ENCODE measurements at regions not wholly inside any gene's neighbourhood (a gene's known extent, or its start where the extent isn't known, plus 50 kb on each side); places are given as distances from the start of the nearest gene placed in this dataset.

DNA sequence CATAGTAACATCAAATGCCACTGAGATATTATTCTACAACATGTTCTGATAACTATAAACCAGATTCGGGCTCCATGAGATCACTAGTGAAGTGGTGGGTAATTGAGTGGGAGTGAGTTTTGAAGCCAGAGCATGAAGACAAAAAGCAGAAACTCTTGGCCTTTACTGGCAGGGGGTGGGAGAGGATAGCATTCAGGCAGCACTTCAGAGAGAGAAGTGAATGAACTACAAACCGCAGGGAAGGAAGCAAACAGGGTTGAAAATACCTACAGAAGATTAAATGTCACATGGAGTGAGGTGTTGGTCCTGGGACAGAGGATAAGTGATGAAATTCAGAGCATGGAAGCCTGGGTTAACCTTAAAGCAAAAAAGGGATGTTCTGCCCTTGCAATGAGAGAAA, 250.0 kb downstream of the EPM2A start:
- H3K27me3 Mint-ChIP-seq = no peaks in the 10 kb centered on the region

DNA sequence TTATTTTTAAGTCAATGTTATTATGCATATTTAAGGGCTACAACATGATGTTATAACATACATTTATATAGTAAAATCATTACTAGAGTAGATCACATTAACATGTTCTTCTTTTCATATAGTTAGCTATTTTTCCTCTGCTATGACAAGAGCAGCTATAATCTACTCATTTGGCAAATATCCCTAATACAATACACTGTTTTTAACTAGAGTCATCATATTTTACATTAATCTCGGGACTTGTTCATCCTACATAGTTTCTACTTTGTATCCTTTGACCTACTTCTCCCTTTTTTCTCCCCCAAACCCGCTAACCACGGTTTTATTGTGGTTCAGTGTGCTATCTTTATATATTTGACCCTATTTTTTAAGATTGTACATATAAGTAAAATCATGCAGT, 249.0 kb downstream of the EPM2A start:
- Mint-ChIP-seq H3K27me3 (no peaks in the 10 kb centered on the region), H3K4me1 (no peaks in the 10 kb centered on the region), H3K9me3 (peaks cover 2 to 10% (median 6%) of the 10 kb centered on the region in 7 donors), H3K4me3 (no peak overlapping the region), H3K36me3 (no peaks in the 10 kb centered on the region), H3K27ac (no peak overlapping the region)
- ATAC-seq (ENCODE audit: low read depth in 2 of 2) = no peak
- DNase-seq = no peak

More for the DNA sequence above, 250.0 kb downstream of the EPM2A start:
- ATAC-seq (ENCODE audit: low read depth in 2 of 2) (no peak), DNase-seq (no peak)
- Mint-ChIP-seq H3K36me3 (no peaks in the 10 kb centered on the region), H3K27ac (no peak overlapping the region), H3K4me3 (no peak overlapping the region), H3K9me3 (peaks cover 2 to 14% (median 5%) of the 10 kb centered on the region in 7 donors), H3K4me1 (no peaks in the 10 kb centered on the region)

- Mint-ChIP-seq H3K4me3 (no peak overlapping the region), H3K36me3 (no peaks in the 10 kb centered on the region), H3K4me1 (no peaks in the 10 kb centered on the region), H3K27me3 (no peaks in the 10 kb centered on the region), H3K27ac (no peak overlapping the region), H3K9me3 (peaks cover 4 to 22% (median 17%) of the 10 kb centered on the region in 7 donors)
- ATAC-seq (ENCODE audit: low read depth in 2 of 2) (no peak), DNase-seq (no peak)
Measured at GRCh38 chr6:145489583-145489982, 245.7 kb downstream of the EPM2A start.

DNA sequence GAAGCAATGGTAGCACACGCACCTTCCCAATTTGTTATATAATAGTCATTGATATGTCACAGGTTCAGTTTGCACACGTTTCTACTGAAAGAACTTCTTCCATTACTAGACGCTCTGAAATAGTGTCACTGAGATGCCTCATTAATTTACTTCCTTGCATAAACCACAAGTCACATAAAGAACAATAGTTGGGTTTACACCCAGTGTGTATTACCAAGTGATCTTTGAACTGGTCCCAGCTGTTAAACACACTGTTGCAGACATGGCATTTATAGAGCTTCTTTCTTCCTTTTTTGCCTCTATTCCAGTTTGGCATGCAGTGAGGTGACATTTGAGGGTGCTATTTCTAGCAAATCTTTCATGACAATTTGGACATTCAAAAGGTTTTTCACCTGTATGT, 245.3 kb downstream of the EPM2A start:
- Mint-ChIP-seq H3K4me1 (no peaks in the 10 kb centered on the region), H3K4me3 (no peak overlapping the region), H3K27ac (no peak overlapping the region), H3K9me3 (peaks cover 4 to 25% (median 16%) of the 10 kb centered on the region in 7 donors), H3K27me3 (no peaks in the 10 kb centered on the region), H3K36me3 (no peaks in the 10 kb centered on the region)
- no peak for DNase-seq
- ATAC-seq (ENCODE audit: low read depth in 2 of 2) = no peak

DNA sequence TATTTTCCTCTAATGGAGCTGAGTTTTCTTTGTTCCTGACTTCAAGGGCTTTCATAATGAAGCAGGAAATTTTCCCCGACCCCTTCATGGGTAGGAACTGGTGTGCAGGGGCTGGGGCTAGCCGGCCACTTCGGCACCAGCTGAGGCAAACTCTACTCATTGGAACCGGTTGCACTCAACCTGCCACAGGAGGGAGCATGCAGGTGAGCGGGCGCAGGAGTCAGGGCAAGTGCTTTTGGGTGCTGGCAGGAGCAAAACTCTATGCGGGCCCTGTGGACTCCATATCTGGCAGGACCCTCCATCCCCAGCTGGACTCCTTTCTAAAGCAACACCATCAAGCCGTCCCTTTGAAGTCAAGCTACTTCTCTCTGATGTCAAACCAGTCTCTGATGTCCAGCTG, 244.2 kb downstream of the EPM2A start:
- ATAC-seq (ENCODE audit: low read depth in 2 of 2) = no peak
- Mint-ChIP-seq H3K9me3 (peaks cover 3 to 28% (median 16%) of the 10 kb centered on the region in 7 donors), H3K27ac (no peak overlapping the region), H3K4me1 (no peaks in the 10 kb centered on the region), H3K27me3 (no peaks in the 10 kb centered on the region), H3K36me3 (no peaks in the 10 kb centered on the region), H3K4me3 (no peak overlapping the region)
- no peak for DNase-seq

DNA sequence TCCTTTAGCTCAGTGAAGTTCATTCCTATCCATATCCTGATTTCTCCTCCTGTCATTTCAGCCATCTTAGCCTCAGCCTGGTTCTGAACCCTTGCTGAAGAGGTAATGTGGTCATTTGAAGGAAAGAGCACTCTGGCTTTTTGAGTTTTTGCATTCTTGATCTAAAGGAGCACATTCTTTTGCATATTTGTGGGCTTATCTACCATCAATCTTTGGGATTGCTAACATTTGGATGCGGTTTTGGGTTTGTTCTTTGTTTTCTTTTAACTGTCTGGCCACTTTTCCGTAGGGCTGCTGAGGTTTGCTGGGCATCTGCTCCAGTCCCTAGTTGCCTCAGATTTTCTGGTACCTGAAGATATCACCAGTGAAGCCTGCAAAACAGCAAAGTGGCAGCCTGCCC, 238.3 kb downstream of the EPM2A start:
- ATAC-seq (ENCODE audit: low read depth in 2 of 2) (no peak), DNase-seq (no peak)
- Mint-ChIP-seq H3K4me3 (no peak overlapping the region), H3K36me3 (no peaks in the 10 kb centered on the region), H3K9me3 (peaks cover 10 to 33% (median 19%) of the 10 kb centered on the region in 7 donors), H3K27me3 (peaks cover 0 to 9% (median 0%) of the 10 kb centered on the region in 3 donors), H3K4me1 (no peaks in the 10 kb centered on the region), H3K27ac (no peak overlapping the region)

DNA sequence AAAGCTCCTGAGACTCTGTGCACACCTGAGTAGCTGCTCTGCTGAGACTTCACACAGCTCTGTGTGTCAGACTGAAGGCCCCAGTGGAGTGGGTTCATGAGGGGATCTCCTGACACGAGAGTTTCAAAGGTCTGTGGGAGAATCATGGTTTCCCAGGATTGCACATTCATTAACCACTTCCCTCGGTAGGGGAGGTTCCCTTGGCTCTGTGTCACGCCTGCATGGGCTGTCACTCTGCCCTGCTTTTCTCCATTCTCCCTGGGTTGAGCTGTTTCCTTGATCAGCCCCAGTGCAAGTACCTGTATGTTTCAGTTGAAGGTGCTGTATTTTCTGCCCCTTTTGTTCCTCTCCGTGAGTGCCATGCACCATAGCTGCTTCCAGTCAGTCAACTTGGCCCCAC, 236.9 kb downstream of the EPM2A start:
- ATAC-seq (ENCODE audit: low read depth in 2 of 2) (no peak), DNase-seq (no peak)
- Mint-ChIP-seq H3K4me1 (no peaks in the 10 kb centered on the region), H3K27me3 (peaks cover 0 to 9% (median 0%) of the 10 kb centered on the region in 3 donors), H3K27ac (no peak overlapping the region), H3K9me3 (peaks cover 8 to 27% (median 13%) of the 10 kb centered on the region in 7 donors), H3K4me3 (no peak overlapping the region), H3K36me3 (no peaks in the 10 kb centered on the region)

DNA sequence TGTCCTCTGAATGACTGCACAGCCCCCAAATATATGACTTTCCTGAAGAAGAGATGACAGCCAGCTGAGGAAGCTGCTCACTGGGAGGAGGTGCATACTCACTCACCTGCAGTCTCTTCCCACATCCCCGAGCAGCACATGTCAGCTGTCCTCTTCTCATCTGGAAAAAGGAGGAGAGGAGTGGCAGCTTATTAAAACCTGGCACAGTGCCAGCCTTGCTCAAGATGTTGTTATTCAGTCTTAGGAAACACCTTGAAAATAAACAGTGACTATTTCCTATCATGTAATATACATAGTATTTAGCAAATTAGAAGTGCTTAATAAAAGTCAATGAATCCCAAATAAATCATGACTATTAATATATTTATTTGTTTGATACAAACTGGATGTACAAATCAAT, 232.9 kb downstream of the EPM2A start:
- H3K27ac Mint-ChIP-seq = no peak overlapping the region
- no peak for DNase-seq
- H3K27me3 Mint-ChIP-seq = peaks cover 0 to 9% (median 0%) of the 10 kb centered on the region in 3 donors
- peaks cover 0 to 5% of the 10 kb centered on the region in 2 donors for H3K36me3 Mint-ChIP-seq
- H3K4me3 Mint-ChIP-seq = no peak overlapping the region
- H3K9me3 Mint-ChIP-seq = peaks cover 0 to 12% (median 7%) of the 10 kb centered on the region in 7 donors
- no peaks in the 10 kb centered on the region for H3K4me1 Mint-ChIP-seq
- no peak for ATAC-seq (ENCODE audit: low read depth in 2 of 2)

- peaks cover 13 to 47% (median 26%) of the 10 kb centered on the region in 7 donors for H3K9me3 Mint-ChIP-seq
- H3K27me3 Mint-ChIP-seq = peaks cover 0 to 6% (median 0%) of the 10 kb centered on the region in 3 donors
- no peaks in the 10 kb centered on the region for H3K4me1 Mint-ChIP-seq
- no peak overlapping the region for H3K4me3 Mint-ChIP-seq
- H3K36me3 Mint-ChIP-seq = peaks cover 0 to 19% of the 10 kb centered on the region in 2 donors
- no peak overlapping the region for H3K27ac Mint-ChIP-seq
- DNase-seq (no peak), ATAC-seq (ENCODE audit: low read depth in 2 of 2) (no peak)
Measured at GRCh38 chr6:145506136-145506535, 229.2 kb downstream of the EPM2A start.

DNA sequence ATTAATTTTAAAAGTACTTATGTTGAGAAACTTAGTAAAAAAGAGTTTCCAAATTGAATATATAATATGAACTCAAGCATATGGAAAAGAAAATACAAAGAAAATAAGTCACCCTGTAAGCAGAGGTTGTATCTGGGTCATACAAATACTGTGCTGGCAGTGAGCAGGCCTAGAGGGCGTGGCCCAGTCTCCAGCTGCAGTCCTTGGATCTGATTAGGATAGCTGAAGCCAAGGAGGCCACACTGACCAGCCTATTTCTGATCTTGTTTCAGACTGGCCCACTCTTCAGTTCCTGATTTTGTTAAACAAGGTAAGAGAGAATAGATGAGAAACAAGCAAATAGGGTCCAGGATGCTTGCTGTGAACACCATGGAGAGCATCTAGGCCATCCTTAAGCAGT, 228.8 kb downstream of the EPM2A start:
- peaks cover 13 to 51% (median 26%) of the 10 kb centered on the region in 7 donors for H3K9me3 Mint-ChIP-seq
- no peak overlapping the region for H3K4me3 Mint-ChIP-seq
- DNase-seq = no peak
- H3K36me3 Mint-ChIP-seq = peaks cover 0 to 22% of the 10 kb centered on the region in 2 donors
- H3K27ac Mint-ChIP-seq = no peak overlapping the region
- H3K4me1 Mint-ChIP-seq = no peaks in the 10 kb centered on the region
- ATAC-seq (ENCODE audit: low read depth in 2 of 2) = no peak
- H3K27me3 Mint-ChIP-seq = peaks cover 0 to 2% (median 0%) of the 10 kb centered on the region in 3 donors

- Mint-ChIP-seq H3K4me1 (no peaks in the 10 kb centered on the region), H3K36me3 (peaks cover 0 to 22% of the 10 kb centered on the region in 2 donors), H3K9me3 (peaks cover 13 to 58% (median 27%) of the 10 kb centered on the region in 7 donors), H3K27ac (no peak overlapping the region), H3K27me3 (no peaks in the 10 kb centered on the region), H3K4me3 (no peak overlapping the region)
- DNase-seq = no peak
- no peak for ATAC-seq (ENCODE audit: low read depth in 2 of 2)
Measured at GRCh38 chr6:145507239-145507638, 228.1 kb downstream of the EPM2A start.

DNA sequence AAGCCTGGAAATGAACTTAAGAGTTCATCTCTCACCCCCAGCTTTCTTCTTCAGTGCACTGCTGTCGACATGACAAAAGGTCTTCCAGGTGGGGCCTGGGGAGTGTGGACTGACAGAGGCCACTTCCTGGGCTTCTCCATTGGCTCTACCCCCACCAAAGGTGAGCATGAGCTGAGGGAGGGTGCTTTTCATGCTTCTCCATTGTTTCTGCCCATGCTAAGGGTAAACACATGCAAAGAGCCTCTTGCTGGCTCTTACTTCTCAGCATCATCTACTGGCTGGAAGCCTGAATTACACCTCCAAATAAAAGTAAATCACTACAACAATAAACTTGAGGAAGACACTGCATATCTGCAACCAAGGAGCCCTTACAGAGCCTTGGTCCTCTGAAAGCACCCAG, 227.2 kb downstream of the EPM2A start:
- ATAC-seq (ENCODE audit: low read depth in 2 of 2) (no peak), DNase-seq (no peak)
- Mint-ChIP-seq H3K4me1 (no peaks in the 10 kb centered on the region), H3K36me3 (peaks cover 0 to 22% of the 10 kb centered on the region in 2 donors), H3K9me3 (peaks cover 13 to 66% (median 29%) of the 10 kb centered on the region in 7 donors), H3K27me3 (no peaks in the 10 kb centered on the region), H3K27ac (no peak overlapping the region), H3K4me3 (no peak overlapping the region)

DNA sequence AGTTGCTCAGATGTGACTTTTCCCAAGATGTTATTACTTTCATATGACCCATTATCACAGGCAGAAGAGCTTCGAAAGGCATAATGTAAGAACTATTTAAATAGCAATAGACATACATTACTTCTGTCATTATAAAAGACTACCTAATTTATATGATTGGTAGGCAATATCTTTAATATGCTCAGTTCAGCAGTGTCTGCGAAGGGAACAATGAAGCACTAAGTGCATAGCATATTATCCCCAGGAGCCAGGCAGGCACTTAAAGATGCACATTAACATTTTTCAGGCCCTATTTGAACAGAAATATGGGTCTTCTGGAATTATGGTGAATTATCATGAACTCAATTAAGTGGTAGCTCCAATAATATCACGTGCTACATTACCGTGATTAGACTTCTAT, 217.8 kb downstream of the EPM2A start:
- no peak overlapping the region for H3K27ac Mint-ChIP-seq
- H3K4me3 Mint-ChIP-seq = no peak overlapping the region
- no peak for DNase-seq
- peaks cover 3 to 16% (median 7%) of the 10 kb centered on the region in 7 donors for H3K9me3 Mint-ChIP-seq
- H3K27me3 Mint-ChIP-seq = no peaks in the 10 kb centered on the region
- no peak for ATAC-seq (ENCODE audit: low read depth in 2 of 2)
- no peaks in the 10 kb centered on the region for H3K36me3 Mint-ChIP-seq
- no peaks in the 10 kb centered on the region for H3K4me1 Mint-ChIP-seq

GRCh38 chr6:145525038-145525437, 210.3 kb downstream of the EPM2A start:
- DNase-seq (no peak), ATAC-seq (ENCODE audit: low read depth in 2 of 2) (no peak)
- Mint-ChIP-seq H3K4me1 (no peaks in the 10 kb centered on the region), H3K4me3 (no peak overlapping the region), H3K36me3 (no peaks in the 10 kb centered on the region), H3K27me3 (peaks cover 0 to 5% (median 0%) of the 10 kb centered on the region in 3 donors), H3K27ac (no peak overlapping the region), H3K9me3 (peaks cover 0 to 17% (median 3%) of the 10 kb centered on the region in 7 donors)

- no peak for ATAC-seq (ENCODE audit: low read depth in 2 of 2)
Measured at GRCh38 chr6:145529582-145529981, 205.7 kb downstream of the EPM2A start.

More at GRCh38 chr6:145529582-145529981, 205.7 kb downstream of the EPM2A start:
- H3K4me1 Mint-ChIP-seq = no peaks in the 10 kb centered on the region
- no peak for DNase-seq
- H3K27ac Mint-ChIP-seq = no peak overlapping the region
- peaks cover 0 to 12% (median 2%) of the 10 kb centered on the region in 7 donors for H3K9me3 Mint-ChIP-seq
- peaks cover 0 to 5% (median 0%) of the 10 kb centered on the region in 3 donors for H3K27me3 Mint-ChIP-seq
- no peak overlapping the region for H3K4me3 Mint-ChIP-seq
- H3K36me3 Mint-ChIP-seq = no peaks in the 10 kb centered on the region
